A549 (cell line): ENCODE measurements at regions not wholly inside any gene's neighbourhood (a gene's known extent, or its start where the extent isn't known, plus 50 kb on each side); places are given as distances from the start of the nearest gene placed in this dataset.

Experiments used
- EP300 ChIP-seq, 2 experiments: fragments of >200 bp; sonication (Bioruptor Twin); formaldehyde crosslinking; IDR thresholded peaks; 2 replicates in 1 of 2; 3 replicates in 1 of 2; pipeline ENCODE4 v1.6.1; 2016 to 2017
- JUN ChIP-seq, 2 experiments: fragments of >200 bp; sonication (Bioruptor Twin); formaldehyde crosslinking; IDR thresholded peaks; 2 replicates in 1 of 2; 3 replicates in 1 of 2; pipeline ENCODE4 v1.6.1; 2016 to 2017
- KDM5A ChIP-seq: fragments of 200-600 bp; sonication (generic); IDR thresholded peaks from 2 replicates; pipeline ENCODE4 v1.6.1; 2016; ENCODE audit warnings: antibody characterized with exemption, mild to moderate bottlenecking
- PBX3 ChIP-seq: IDR thresholded peaks from 2 replicates; pipeline ENCODE4 v1.6.1; 2012
- POLR2AphosphoS2 ChIP-seq: conservative IDR thresholded peaks from 2 replicates; pipeline ENCODE4 v1.6.1; 2012; ENCODE audit warnings: low read length, improper control_type of control experiment, inconsistent platforms
- RCOR1 ChIP-seq: fragments of 150-350 bp; IDR thresholded peaks from 2 replicates; pipeline ENCODE4 v1.6.1; 2014; ENCODE audit warnings: antibody characterized with exemption, low read length, low read depth
- TF ChIP-seq, protein P1 (sequence below): fragments of >200 bp; sonication (Bioruptor Twin); formaldehyde crosslinking; IDR thresholded peaks from 3 replicates; pipeline ENCODE4 v1.5.1; 2016
- TF ChIP-seq, protein P2 (sequence below): IDR thresholded peaks from 2 replicates; pipeline ENCODE4 v1.6.1; 2012

DNA sequence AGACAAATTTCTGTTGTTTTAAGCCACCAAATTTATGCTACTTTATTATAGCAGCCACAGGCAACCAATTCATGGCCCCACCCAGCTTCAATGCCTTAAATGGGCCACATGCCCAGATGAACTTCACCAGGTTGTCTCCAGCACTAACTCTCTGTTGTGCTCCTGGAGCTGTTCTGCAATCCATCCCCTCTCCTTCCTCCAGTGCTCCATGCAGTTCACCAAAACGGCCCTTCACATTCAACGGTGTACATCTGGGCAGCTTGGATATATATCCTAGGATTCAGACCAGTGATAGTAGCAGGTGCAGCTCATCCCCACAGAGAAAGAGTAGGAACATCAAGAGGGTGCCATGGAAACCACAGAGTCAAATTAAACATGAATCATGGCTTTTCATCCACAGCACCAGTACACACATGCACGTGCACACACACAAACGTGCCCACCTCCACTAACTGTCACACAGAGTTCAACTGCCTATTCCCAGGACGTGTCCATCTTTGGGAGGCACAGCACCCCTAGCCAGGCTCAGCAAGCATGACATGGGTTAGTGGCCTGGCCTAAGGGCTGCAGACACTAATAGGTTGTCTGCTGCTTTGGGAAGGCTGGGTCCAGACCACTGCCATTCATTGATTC, 134.5 kb downstream of the MED10 start:
- TF ChIP-seq EP300 (IDR thresholded peaks at IDR 0.05) (no peak), RCOR1 (no peak), POLR2AphosphoS2 (no peak), KDM5A (no peak), PBX3 (no peak), JUN (IDR thresholded peaks at IDR 0.05) (no peak)
- TF ChIP-seq, protein P1, sequence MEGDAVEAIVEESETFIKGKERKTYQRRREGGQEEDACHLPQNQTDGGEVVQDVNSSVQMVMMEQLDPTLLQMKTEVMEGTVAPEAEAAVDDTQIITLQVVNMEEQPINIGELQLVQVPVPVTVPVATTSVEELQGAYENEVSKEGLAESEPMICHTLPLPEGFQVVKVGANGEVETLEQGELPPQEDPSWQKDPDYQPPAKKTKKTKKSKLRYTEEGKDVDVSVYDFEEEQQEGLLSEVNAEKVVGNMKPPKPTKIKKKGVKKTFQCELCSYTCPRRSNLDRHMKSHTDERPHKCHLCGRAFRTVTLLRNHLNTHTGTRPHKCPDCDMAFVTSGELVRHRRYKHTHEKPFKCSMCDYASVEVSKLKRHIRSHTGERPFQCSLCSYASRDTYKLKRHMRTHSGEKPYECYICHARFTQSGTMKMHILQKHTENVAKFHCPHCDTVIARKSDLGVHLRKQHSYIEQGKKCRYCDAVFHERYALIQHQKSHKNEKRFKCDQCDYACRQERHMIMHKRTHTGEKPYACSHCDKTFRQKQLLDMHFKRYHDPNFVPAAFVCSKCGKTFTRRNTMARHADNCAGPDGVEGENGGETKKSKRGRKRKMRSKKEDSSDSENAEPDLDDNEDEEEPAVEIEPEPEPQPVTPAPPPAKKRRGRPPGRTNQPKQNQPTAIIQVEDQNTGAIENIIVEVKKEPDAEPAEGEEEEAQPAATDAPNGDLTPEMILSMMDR = no peak
- TF ChIP-seq, protein P2, sequence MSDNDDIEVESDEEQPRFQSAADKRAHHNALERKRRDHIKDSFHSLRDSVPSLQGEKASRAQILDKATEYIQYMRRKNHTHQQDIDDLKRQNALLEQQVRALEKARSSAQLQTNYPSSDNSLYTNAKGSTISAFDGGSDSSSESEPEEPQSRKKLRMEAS = no peak
